Activated CD4-positive, alpha-beta T cell treated with anti-CD3 and anti-CD28 coated beads, Interleukin-2, amount 10 ng/mL, durations not matched to agents 7 days and 5 days (primary cell): ENCODE measurements at regions not wholly inside any gene's neighbourhood (a gene's known extent, or its start where the extent isn't known, plus 50 kb on each side); places are given as distances from the start of the nearest gene placed in this dataset.
"Not testable (repeated sequence)": the region's sequence is repeated elsewhere in the genome, so short reads cannot be mapped to it uniquely, and the experiment has no call there.

Experiments
- CTCF ChIA-PET: fragments of 350-600 bp; sonication (Branson Sonifier 250); formaldehyde crosslinking; loops from one replicate; lab custom pipeline; 2021; ENCODE audit warnings: antibody characterized with exemption; lab: Charles Lee
- POLR2A ChIA-PET: fragments of 350-600 bp; sonication (Branson Sonifier 250); formaldehyde crosslinking; loops from one replicate; lab custom pipeline; 2021; ENCODE audit warnings: antibody characterized with exemption; lab: Charles Lee
- DNase-seq: peaks from one replicate; pipeline ENCODE4 v3.0.0-alpha.2; 2020
- H3K27ac Mint-ChIP-seq: one replicate; pipeline ENCODE4 v1.8.0; 2021; ENCODE audit warnings: mild to moderate bottlenecking, moderate library complexity, mixed read lengths
- H3K27me3 Mint-ChIP-seq: one replicate; pipeline ENCODE4 v1.8.0; 2021; ENCODE audit warnings: mixed read lengths
- H3K36me3 Mint-ChIP-seq: one replicate; pipeline ENCODE4 v1.8.0; 2021; ENCODE audit warnings: low read depth, mixed read lengths
- H3K4me1 Mint-ChIP-seq: one replicate; pipeline ENCODE4 v1.8.0; 2021; ENCODE audit warnings: mixed read lengths
- H3K4me3 Mint-ChIP-seq: one replicate; pipeline ENCODE4 v1.8.0; 2021; ENCODE audit warnings: mild to moderate bottlenecking, moderate library complexity, mixed read lengths
- H3K9me3 Mint-ChIP-seq: one replicate; pipeline ENCODE4 v1.8.0; 2021; ENCODE audit warnings: mixed read lengths

- Mint-ChIP-seq H3K4me1 (no peaks in the 10 kb centered on the region), H3K9me3 (peaks cover 6% of the 10 kb centered on the region), H3K27me3 (no peaks in the 10 kb centered on the region), H3K36me3 (no peaks in the 10 kb centered on the region), H3K27ac (no peak overlapping the region), H3K4me3 (no peak overlapping the region)
- no peak for DNase-seq
- ChIA-PET POLR2A (no interaction called here), CTCF (no interaction called here)
Observed at GRCh38 chr16:9344508-9344907, 253.1 kb downstream of the HAPSTR1 start.

DNA sequence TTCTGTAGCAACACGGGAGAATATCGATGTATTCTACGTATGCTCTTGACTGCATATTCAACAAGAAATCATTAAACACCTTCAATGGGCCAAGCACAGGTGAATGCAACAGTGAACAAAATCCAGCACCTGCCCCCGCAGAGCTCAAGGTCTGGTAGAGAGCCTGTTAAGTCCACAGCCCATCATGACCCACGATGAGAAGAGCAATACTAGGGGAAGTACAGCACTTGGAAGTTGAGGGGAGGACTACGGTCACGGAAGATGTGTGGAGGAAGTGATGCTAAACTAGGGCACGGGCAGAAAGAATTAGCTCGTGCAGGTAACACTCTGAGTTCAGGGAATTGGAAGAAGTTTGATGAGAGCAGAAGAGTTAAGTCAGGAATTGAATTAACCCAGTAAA is 253.6 kb downstream of the HAPSTR1 start:
- Mint-ChIP-seq H3K4me3 (no peak overlapping the region), H3K4me1 (no peaks in the 10 kb centered on the region), H3K9me3 (peaks cover 6% of the 10 kb centered on the region), H3K27me3 (no peaks in the 10 kb centered on the region), H3K36me3 (no peaks in the 10 kb centered on the region), H3K27ac (no peak overlapping the region)
- CTCF ChIA-PET, result interaction anchor here (1.2 kb wide), 1 partner anchor 27 kb away, joined by 3 read pairs; no protein-coding TSS in a partner anchor
- DNase-seq, result no peak
- POLR2A ChIA-PET, result no interaction called here

- Mint-ChIP-seq H3K27me3 (no peaks in the 10 kb centered on the region), H3K9me3 (peaks cover 6% of the 10 kb centered on the region), H3K4me1 (no peaks in the 10 kb centered on the region), H3K4me3 (no peak overlapping the region), H3K27ac (no peak overlapping the region), H3K36me3 (no peaks in the 10 kb centered on the region)
- ChIA-PET POLR2A (no interaction called here), CTCF (interaction anchor here (1.2 kb wide), 1 partner anchor 26 kb away, joined by 3 read pairs; no protein-coding TSS in a partner anchor)
- DNase-seq, result no peak
Observed at GRCh38 chr16:9345880-9346279, 254.4 kb downstream of the HAPSTR1 start.

DNA sequence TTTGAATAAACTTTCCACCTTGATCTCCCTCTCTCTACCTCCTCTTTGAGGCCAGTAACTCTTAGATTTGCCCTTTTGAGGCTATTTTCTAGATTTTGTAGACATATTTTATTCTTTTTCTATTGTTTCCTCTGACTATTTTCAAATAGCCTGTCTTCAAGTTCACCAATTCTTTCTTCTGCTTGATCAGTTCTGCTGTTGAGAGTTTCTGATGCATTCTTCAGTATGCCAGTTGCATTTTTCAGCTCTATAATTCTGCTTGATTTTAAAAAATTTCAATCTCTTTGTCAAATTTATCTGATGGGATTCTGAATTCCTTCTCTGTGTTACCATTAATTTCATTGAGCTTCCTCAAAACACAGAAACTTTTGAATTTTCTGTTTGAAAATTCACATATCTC is 257.5 kb downstream of the HAPSTR1 start:
- DNase-seq, result no peak
- Mint-ChIP-seq H3K36me3 (no peaks in the 10 kb centered on the region), H3K27me3 (no peaks in the 10 kb centered on the region), H3K4me1 (no peaks in the 10 kb centered on the region), H3K9me3 (peaks cover 6% of the 10 kb centered on the region), H3K27ac (no peak overlapping the region), H3K4me3 (no peak overlapping the region)
- ChIA-PET CTCF (no interaction called here), POLR2A (no interaction called here)

GRCh38 chr16:9349373-9349960 is 258.0 kb downstream of the HAPSTR1 start:
- H3K4me1 Mint-ChIP-seq, H3K27ac Mint-ChIP-seq: not testable (repeated sequence)

DNA sequence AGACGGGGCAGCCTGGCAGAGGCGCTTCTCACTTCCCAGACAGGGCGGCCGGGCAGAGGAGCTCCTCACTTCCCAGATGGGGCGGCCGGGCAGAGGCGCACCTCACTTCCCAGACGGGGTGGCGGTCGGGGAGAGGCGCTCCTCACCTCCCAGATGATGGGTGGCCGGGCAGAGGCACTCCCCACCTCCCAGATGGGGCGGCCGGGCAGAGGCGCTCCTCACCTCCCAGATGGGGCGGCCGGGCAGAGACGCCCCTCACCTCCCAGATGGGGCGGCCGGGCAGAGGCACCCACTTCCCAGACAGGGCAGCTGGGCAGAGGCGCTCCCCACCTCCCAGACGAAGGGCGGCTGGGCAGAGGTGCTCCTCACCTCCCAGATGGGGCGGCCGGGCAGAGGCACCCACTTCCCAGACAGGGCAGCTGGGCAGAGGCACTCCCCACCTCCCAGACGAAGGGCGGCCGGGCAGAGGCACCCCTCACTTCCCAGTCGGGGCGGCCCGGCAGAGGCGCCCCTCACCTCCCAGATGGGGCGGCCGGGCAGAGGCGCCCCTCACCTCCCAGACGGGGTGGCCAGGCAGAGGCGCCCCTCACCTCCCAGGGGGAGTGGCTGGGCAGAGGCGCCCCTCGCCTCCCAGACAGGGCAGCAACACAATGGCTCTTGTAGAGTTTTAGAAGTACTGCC is 258.8 kb downstream of the HAPSTR1 start:
- H3K27me3 Mint-ChIP-seq, DNase-seq, H3K4me3 Mint-ChIP-seq, POLR2A ChIA-PET, H3K9me3 Mint-ChIP-seq, H3K36me3 Mint-ChIP-seq, CTCF ChIA-PET, H3K27ac Mint-ChIP-seq, H3K4me1 Mint-ChIP-seq: not testable (repeated sequence)

More at GRCh38 chr16:9349373-9349960, 258.0 kb downstream of the HAPSTR1 start:
- POLR2A ChIA-PET, H3K36me3 Mint-ChIP-seq, DNase-seq, H3K9me3 Mint-ChIP-seq, H3K27me3 Mint-ChIP-seq, CTCF ChIA-PET, H3K4me3 Mint-ChIP-seq: not testable (repeated sequence)

GRCh38 chr16:9351440-9351839 is 260.0 kb downstream of the HAPSTR1 start:
- H3K9me3 Mint-ChIP-seq, result peaks cover 13% of the 10 kb centered on the region
- H3K27ac Mint-ChIP-seq, result no peak overlapping the region
- no peaks in the 10 kb centered on the region for H3K36me3 Mint-ChIP-seq
- no peak overlapping the region for H3K4me3 Mint-ChIP-seq
- CTCF ChIA-PET, result no interaction called here
- H3K27me3 Mint-ChIP-seq, result no peaks in the 10 kb centered on the region
- H3K4me1 Mint-ChIP-seq, result no peaks in the 10 kb centered on the region
- POLR2A ChIA-PET, result no interaction called here
- no peak for DNase-seq

GRCh38 chr16:9351841-9352434 is 260.5 kb downstream of the HAPSTR1 start:
- ChIA-PET POLR2A (no interaction called here), CTCF (no interaction called here)
- Mint-ChIP-seq H3K27me3 (no peaks in the 10 kb centered on the region), H3K36me3 (no peaks in the 10 kb centered on the region), H3K4me1 (no peaks in the 10 kb centered on the region), H3K27ac (no peak overlapping the region), H3K9me3 (peaks cover 13% of the 10 kb centered on the region), H3K4me3 (no peak overlapping the region)
- no peak for DNase-seq

- no peaks in the 10 kb centered on the region for H3K36me3 Mint-ChIP-seq
- H3K9me3 Mint-ChIP-seq, result peaks cover 9% of the 10 kb centered on the region
- no peaks in the 10 kb centered on the region for H3K27me3 Mint-ChIP-seq
- H3K4me3 Mint-ChIP-seq, result no peak overlapping the region
- DNase-seq, result no peak
- POLR2A ChIA-PET, result no interaction called here
- H3K4me1 Mint-ChIP-seq, result no peaks in the 10 kb centered on the region
- CTCF ChIA-PET, result interaction anchor here (0.6 kb wide), 1 partner anchor 349 kb away, joined by 3 read pairs; no protein-coding TSS in a partner anchor
- H3K27ac Mint-ChIP-seq, result no peak overlapping the region
Observed at GRCh38 chr16:9357829-9358228, 266.4 kb downstream of the HAPSTR1 start.

DNA sequence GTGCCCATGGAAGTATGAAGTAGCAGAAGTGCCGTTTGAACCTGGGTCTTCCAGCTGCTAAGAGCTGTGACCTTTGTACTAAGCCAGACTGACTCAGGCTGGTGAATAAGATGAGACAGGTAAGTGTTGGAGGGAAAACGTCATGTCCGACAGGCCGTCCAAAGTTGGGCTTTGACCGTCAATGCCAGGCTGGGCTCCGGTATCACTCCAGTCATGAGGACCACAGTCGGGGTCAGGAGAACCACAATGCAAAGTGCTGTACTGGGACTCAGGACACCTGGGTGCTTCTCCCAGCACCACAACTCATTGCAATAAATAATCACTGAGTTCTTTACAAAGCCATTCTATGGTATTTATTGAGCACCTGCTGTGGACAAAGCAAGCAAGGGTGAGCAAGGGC is 268.6 kb downstream of the HAPSTR1 start:
- Mint-ChIP-seq H3K4me1 (no peaks in the 10 kb centered on the region), H3K9me3 (peaks cover 9% of the 10 kb centered on the region), H3K27ac (no peak overlapping the region), H3K36me3 (no peaks in the 10 kb centered on the region), H3K4me3 (no peak overlapping the region), H3K27me3 (no peaks in the 10 kb centered on the region)
- DNase-seq, result no peak
- POLR2A ChIA-PET, result no interaction called here
- CTCF ChIA-PET, result no interaction called here

DNA sequence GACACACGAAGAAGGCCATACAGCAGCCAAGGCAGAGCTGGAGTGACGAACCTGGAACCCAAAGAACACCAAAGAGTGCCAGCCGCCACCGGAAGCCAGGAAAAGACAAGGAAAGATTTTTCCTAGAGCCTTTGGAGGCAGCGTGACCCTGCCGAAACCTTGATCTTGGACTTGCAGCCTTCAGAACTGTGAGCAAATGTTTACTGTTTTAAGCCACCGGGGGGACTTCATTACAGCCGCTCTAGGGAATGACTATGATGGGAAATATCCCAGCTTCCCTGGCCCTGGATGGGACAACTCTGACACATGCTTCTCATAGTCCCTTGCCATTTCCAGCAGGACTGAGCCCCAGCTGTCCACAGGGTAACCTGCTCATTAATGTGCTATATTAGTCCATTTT is 270.6 kb downstream of the HAPSTR1 start:
- CTCF ChIA-PET, result no interaction called here
- H3K4me3 Mint-ChIP-seq, result no peak overlapping the region
- DNase-seq, result no peak
- H3K27ac Mint-ChIP-seq, result no peak overlapping the region
- no peaks in the 10 kb centered on the region for H3K27me3 Mint-ChIP-seq
- POLR2A ChIA-PET, result no interaction called here
- peaks cover 2% of the 10 kb centered on the region for H3K9me3 Mint-ChIP-seq
- H3K4me1 Mint-ChIP-seq, result no peaks in the 10 kb centered on the region
- no peaks in the 10 kb centered on the region for H3K36me3 Mint-ChIP-seq

DNA sequence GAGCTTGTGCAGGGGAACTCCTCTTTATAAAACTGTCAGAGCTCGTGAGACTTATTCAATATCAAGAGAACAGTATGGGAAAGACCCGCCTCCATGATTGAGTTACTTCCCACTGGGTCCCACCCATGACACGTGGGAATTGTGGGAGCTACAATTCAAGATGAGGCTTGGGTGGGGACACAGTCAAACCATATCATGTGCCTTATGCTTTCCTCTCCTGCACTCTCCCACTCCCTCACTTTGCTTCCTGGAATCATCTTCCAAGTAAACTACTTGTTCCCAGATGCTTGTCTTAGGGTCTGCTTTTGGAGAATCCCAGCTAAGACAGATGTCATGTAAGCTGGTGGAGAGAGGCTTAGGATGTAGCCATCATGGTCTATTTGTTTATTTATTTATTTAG is 271.2 kb downstream of the HAPSTR1 start:
- H3K36me3 Mint-ChIP-seq, result no peaks in the 10 kb centered on the region
- ChIA-PET CTCF (no interaction called here), POLR2A (no interaction called here)
- no peak overlapping the region for H3K4me3 Mint-ChIP-seq
- H3K27ac Mint-ChIP-seq, result no peak overlapping the region
- H3K27me3 Mint-ChIP-seq, result no peaks in the 10 kb centered on the region
- no peak for DNase-seq
- H3K9me3 Mint-ChIP-seq, result peaks cover 2% of the 10 kb centered on the region
- no peaks in the 10 kb centered on the region for H3K4me1 Mint-ChIP-seq

DNA sequence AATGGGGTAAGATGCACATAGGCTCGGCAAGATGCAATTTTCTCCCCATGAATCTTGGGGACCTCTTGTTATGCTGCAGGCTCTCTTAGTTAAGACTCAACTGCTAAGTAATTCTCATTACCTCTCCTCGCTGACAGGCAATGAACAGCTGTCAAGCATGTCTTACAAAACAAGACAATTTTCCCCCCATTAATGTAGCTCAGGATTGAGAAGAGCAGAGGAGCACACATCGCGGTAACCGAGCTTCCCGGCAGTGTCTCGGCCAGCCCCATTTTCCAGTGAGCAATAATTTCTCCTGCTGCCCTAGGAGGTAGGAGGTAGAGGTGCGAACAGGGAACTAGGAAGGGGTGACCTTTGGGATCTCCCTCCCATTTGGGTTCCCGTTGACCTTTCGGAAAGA is 272.1 kb downstream of the HAPSTR1 start:
- Mint-ChIP-seq H3K27me3 (no peaks in the 10 kb centered on the region), H3K9me3 (peaks cover 2% of the 10 kb centered on the region)
- CTCF ChIA-PET, result no interaction called here

More for the DNA sequence above, 272.1 kb downstream of the HAPSTR1 start:
- Mint-ChIP-seq H3K36me3 (no peaks in the 10 kb centered on the region), H3K4me1 (no peaks in the 10 kb centered on the region), H3K27ac (no peak overlapping the region), H3K4me3 (no peak overlapping the region)
- no peak for DNase-seq
- POLR2A ChIA-PET, result no interaction called here
